GM12872 (cell line): ENCODE measurements at regions not wholly inside any gene's neighbourhood (a gene's known extent, or its start where the extent isn't known, plus 50 kb on each side); places are given as distances from the start of the nearest gene placed in this dataset.

Experiments
- TF ChIP-seq, protein P1 (sequence below): IDR thresholded peaks from 3 replicates; pipeline ENCODE4 v1.5.1; 2011; ENCODE audit warnings: low read depth, mild to moderate bottlenecking, low read length, moderate library complexity; ENCODE audit not compliant: insufficient read depth

DNA sequence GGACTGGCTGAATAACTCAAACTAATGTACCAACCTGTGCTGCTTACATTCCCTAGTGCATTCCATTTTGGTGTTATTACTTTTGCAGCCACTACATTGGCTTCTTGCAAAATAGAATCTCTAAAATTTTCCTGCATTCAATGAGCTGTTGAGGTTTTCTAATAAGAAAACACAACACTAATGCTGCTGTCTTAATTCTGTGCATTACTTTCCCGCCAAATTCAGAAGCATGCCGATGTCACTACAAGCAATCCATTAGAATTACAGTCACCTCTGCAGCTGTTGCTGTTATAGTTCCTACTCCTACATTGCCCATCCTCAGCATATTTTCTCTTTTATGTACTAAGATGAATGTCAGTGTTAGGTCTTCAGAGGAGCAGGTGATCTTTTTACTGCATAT lies 359.5 kb downstream of the HACE1 start:
- TF ChIP-seq, protein P1, sequence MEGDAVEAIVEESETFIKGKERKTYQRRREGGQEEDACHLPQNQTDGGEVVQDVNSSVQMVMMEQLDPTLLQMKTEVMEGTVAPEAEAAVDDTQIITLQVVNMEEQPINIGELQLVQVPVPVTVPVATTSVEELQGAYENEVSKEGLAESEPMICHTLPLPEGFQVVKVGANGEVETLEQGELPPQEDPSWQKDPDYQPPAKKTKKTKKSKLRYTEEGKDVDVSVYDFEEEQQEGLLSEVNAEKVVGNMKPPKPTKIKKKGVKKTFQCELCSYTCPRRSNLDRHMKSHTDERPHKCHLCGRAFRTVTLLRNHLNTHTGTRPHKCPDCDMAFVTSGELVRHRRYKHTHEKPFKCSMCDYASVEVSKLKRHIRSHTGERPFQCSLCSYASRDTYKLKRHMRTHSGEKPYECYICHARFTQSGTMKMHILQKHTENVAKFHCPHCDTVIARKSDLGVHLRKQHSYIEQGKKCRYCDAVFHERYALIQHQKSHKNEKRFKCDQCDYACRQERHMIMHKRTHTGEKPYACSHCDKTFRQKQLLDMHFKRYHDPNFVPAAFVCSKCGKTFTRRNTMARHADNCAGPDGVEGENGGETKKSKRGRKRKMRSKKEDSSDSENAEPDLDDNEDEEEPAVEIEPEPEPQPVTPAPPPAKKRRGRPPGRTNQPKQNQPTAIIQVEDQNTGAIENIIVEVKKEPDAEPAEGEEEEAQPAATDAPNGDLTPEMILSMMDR, result no peak

DNA sequence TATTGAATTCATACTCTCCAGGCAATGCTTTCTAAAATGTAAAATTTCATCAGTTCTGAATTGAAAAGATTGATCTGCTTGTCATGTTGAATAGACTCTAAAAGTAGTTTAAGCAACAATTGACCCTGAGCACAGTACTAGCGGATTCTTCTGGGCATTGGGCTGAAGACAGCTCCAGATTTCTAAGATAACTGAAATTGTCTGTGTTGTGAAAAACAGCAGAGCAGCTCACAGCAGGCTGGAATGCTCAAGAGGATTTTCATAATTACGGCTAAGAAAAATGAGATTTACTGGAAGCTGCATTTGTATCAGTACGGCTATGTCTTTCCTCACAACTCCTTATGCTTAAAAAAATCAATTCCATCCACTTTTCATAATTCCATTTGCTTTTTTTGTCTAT lies 373.7 kb downstream of the HACE1 start:
- TF ChIP-seq, protein P1, result no peak

DNA sequence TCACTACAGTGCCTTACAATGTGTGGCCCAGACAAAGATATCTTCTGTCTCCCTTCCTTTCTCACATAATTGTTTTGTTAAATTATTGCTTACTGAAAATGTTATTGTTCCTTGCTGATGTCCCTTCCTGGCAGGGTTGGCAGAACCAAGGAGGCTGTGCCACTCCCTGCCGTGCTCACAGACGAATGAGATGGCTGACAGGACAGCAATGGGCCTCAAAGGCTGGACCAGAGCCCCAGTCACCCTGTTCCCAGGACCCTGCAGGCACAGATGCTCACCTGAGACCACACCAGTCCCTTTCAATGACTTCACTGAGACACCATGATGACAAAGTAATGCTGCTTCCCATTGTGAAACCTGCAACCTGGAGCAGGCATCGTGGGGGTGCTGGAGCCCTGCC lies 375.1 kb downstream of the HACE1 start:
- TF ChIP-seq, protein P1, result no peak

DNA sequence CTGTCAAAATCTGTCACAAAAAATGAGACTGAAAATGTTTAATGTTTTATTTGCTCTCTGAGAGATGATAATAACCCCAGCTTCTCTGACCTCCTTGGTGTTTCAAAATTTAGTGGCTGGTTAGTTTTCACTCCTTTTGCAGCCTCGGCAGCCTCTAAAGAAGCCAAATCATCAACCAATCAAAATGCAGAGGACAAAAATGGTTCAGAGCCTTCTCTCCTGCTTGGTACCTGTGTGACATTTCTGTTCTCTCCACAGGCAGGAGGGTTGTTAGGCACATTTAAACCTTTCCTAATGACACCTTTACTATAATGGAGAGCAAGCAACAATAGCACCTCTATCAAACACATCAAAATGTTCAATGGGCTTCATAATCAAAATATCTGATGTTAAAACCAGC lies 375.5 kb downstream of the HACE1 start:
- TF ChIP-seq, protein P1, result no peak

DNA sequence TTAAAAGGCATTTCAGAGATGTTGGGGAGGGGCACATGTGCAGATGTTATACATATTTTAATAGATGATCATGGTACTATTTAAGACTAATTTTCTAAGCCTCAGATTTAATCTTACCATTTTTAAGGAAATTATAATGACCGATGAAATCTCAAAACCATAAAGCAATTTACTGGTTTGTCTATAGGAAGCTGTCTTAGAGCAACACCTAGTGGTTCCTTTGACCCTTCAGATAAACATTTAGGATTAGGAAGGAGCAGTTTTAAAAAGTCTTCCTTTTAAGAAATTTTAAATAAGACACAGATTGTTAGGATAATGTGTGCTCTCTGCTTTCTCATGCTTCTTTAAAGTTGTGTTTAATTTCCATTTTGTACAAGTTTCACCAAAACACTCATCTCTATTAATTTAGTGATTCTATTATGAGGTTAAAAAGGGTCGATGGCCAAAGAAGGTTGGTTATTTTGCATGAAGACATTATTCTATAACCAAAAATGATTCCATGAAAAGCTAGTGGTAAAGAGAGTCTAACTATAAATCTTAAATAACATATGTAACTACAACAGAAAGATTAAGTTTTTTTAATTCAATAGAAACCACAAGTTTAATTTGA lies 376.4 kb downstream of the HACE1 start:
- TF ChIP-seq, protein P1, result 0 out of 3 replicates have a peak, but pooled peaks have one; percentile 23

DNA sequence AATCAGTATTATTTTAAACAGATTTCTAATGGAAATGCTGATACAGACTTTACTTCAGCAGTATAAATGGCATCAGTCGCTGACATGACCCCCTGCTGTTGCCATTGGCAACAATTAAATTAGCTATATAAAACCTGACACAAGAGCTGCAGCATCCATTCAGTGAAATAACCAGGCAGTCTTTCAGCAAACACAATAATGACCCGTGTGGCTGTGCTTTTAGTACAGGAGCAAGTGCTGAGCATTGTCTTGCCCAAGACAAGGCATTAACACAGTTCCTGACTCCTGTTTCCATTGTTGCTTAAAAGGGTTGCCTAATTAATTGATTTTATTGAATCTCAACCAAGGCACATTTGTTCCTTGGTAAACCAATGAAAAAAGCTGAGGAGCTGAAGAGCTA lies 382.1 kb downstream of the HACE1 start:
- TF ChIP-seq, protein P1, result no peak

DNA sequence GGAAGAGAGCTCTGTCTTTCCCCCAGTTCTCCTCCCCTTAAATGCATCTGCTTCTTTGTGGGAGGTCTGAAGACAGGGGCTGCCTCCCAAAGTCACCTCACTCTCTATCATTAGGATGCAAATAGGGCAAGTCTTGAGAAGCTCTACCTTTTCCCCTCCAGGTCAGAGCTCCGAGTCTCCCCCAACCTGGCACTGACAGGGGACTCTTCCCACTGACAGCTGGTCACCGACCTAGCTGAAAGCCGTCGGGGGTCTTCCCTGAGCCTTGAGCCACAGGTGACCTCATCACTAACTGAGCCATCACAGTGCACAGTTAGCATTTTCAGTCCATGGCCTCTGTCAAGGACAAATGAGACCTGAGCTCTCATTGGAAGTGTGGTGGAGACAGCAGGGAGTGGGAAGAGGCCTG lies 386.7 kb downstream of the HACE1 start:
- TF ChIP-seq, protein P1, result no peak
